HFF-Myc (cell line): ENCODE measurements at regions not wholly inside any gene's neighbourhood (a gene's known extent, or its start where the extent isn't known, plus 50 kb on each side); places are given as distances from the start of the nearest gene placed in this dataset.

Experiments used
- DNase-seq: peaks from one replicate; pipeline ENCODE4 v3.0.0-alpha.2; 2011; ENCODE audit warnings: low read depth; ENCODE audit errors: extremely low read depth
- H3K4me3 ChIP-seq: replicated peaks from 2 replicates; pipeline ENCODE4 v1.5.1; 2011; ENCODE audit warnings: low read depth, mild to moderate bottlenecking, control low read depth, low read length
- TF ChIP-seq, protein P1 (sequence below): IDR thresholded peaks from 2 replicates; pipeline ENCODE4 v1.5.1; 2012; ENCODE audit warnings: mild to moderate bottlenecking, low read depth, low read length, control low read depth; ENCODE audit errors: missing control alignments

GRCh38 chr20:63080411-63080810 lies 73.6 kb upstream of the BHLHE23 start:
- no peak for DNase-seq
- TF ChIP-seq, protein P1, sequence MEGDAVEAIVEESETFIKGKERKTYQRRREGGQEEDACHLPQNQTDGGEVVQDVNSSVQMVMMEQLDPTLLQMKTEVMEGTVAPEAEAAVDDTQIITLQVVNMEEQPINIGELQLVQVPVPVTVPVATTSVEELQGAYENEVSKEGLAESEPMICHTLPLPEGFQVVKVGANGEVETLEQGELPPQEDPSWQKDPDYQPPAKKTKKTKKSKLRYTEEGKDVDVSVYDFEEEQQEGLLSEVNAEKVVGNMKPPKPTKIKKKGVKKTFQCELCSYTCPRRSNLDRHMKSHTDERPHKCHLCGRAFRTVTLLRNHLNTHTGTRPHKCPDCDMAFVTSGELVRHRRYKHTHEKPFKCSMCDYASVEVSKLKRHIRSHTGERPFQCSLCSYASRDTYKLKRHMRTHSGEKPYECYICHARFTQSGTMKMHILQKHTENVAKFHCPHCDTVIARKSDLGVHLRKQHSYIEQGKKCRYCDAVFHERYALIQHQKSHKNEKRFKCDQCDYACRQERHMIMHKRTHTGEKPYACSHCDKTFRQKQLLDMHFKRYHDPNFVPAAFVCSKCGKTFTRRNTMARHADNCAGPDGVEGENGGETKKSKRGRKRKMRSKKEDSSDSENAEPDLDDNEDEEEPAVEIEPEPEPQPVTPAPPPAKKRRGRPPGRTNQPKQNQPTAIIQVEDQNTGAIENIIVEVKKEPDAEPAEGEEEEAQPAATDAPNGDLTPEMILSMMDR = no peak
- no peak overlapping the region for H3K4me3 ChIP-seq

- DNase-seq = no peak
- H3K4me3 ChIP-seq = no peak overlapping the region
- TF ChIP-seq, protein P1 = no peak
Observed at GRCh38 chr20:63079971-63080370, 73.2 kb upstream of the BHLHE23 start.

DNA sequence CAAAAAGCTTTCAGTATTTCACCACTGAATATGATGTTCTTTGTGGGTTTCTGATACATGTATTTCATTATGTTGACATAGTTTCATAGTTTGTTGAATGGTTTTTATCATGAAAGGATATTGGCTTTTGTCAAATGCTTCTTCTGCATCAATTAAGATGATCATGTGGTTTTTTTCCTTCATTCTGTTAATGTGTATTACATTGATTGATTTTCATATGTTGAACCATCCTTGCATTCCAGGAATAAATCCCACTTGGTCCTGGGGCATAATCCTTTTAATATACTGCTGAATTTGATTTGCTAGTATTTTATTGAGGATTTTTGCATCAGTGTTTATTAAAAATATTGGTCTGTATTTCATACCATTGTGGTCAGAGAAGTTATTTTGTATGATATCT lies 70.9 kb upstream of the BHLHE23 start:
- TF ChIP-seq, protein P1 = no peak
- H3K4me3 ChIP-seq = no peak overlapping the region
- DNase-seq = no peak

DNA sequence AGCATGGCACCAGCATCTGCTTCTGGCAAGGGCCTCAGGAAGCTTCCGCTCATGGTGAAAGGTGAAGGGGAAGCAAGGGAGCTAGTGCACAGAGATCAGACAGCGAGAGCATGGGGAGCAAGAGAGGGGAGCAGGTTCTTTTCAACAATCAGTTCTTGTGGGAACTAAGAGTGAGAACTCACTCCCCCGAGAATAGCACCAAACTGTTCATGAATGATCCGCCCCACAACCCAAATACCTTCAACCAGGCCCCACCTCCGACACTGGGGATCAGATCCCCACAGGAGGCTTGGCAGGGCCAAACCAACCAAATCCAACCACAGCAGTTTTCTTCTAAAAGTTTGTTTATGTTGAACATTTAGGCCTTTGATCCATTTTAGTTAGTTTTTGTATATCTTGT lies 69.7 kb upstream of the BHLHE23 start:
- no peak overlapping the region for H3K4me3 ChIP-seq
- DNase-seq = no peak
- TF ChIP-seq, protein P1 = no peak

GRCh38 chr20:63074631-63075030 lies 67.9 kb upstream of the BHLHE23 start:
- no peak overlapping the region for H3K4me3 ChIP-seq
- TF ChIP-seq, protein P1 = no peak
- no peak for DNase-seq

- TF ChIP-seq, protein P1 = no peak
- no peak overlapping the region for H3K4me3 ChIP-seq
- no peak for DNase-seq
Observed at GRCh38 chr20:63074182-63074581, 67.4 kb upstream of the BHLHE23 start.

DNA sequence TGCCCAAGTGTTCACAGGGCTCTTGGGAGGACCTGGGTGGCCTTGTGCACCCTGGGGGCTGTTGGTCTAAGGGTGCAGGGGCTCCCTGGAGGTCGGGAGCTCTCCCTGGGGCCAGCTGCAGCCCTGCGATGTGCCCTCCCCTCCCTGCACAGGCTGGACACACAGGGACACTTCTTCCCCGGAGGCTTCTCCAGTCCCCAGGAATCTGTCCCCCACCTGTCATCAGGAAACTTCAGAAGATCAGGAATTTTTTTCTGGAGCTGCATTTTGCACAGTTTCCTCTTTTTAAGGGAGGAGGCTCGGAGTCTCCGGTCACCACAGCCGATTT lies 66.9 kb upstream of the BHLHE23 start:
- TF ChIP-seq, protein P1 = no peak
- H3K4me3 ChIP-seq = no peak overlapping the region
- DNase-seq = no peak
